Neural cell (in vitro differentiated cells): ENCODE measurements at regions not wholly inside any gene's neighbourhood (a gene's known extent, or its start where the extent isn't known, plus 50 kb on each side); places are given as distances from the start of the nearest gene placed in this dataset.

ENCODE experiments used
- H2AFZ ChIP-seq: fragments of 200-600, 300-800 bp; sonication (generic), shearing (Covaris generic); 2 replicates; pipeline ENCODE4 v1.6.0; 2014; ENCODE audit warnings: low read depth, mild to moderate bottlenecking, antibody characterized with exemption, low read length, moderate library complexity
- H3F3A ChIP-seq: fragments of 200-600 bp; shearing (Covaris generic); 2 replicates; pipeline ENCODE4 v1.6.1; 2016; ENCODE audit warnings: mild to moderate bottlenecking, moderate library complexity, mixed read lengths, antibody characterized with exemption, low read length; ENCODE audit not compliant: insufficient read depth, poor library complexity, severe bottlenecking
- H3K27ac ChIP-seq: fragments of 200-600, 300-800 bp; sonication (generic), shearing (Covaris generic); 2 replicates; pipeline ENCODE4 v1.5.1; 2014; ENCODE audit warnings: mild to moderate bottlenecking, low read length, moderate library complexity
- H3K27me3 ChIP-seq: fragments of 300-800, 200-600 bp; sonication (generic), shearing (Covaris generic); 2 replicates; pipeline ENCODE4 v1.6.0; 2014; ENCODE audit warnings: mild to moderate bottlenecking, low read depth, low read length, moderate library complexity; ENCODE audit not compliant: insufficient read depth
- H3K36me3 ChIP-seq: fragments of 300-800, 200-600 bp; sonication (generic), shearing (Covaris generic); 2 replicates; pipeline ENCODE4 v1.5.1; 2014; ENCODE audit warnings: mild to moderate bottlenecking, antibody characterized with exemption, low read length, moderate library complexity; ENCODE audit not compliant: insufficient read depth
- H3K4me2 ChIP-seq: fragments of 300-800, 200-600 bp; sonication (generic), shearing (Covaris generic); 2 replicates; pipeline ENCODE4 v1.6.0; 2014; ENCODE audit warnings: mild to moderate bottlenecking, low read length
- H3K4me3 ChIP-seq: fragments of 300-800, 200-600 bp; sonication (generic), shearing (Covaris generic); 2 replicates; pipeline ENCODE4 v1.5.1; 2014; ENCODE audit warnings: mild to moderate bottlenecking, low read length, moderate library complexity
- H3K79me2 ChIP-seq: fragments of 200-600 bp; shearing (Covaris generic); replicated peaks from 2 replicates; pipeline ENCODE4 v1.6.0; 2014; ENCODE audit warnings: mild to moderate bottlenecking, low read length, moderate library complexity; ENCODE audit not compliant: insufficient read depth
- H3K9ac ChIP-seq: fragments of 300-800, 200-600 bp; sonication (generic), shearing (Covaris generic); 2 replicates; pipeline ENCODE4 v1.6.1; 2016; ENCODE audit warnings: mild to moderate bottlenecking, low read length, mixed read lengths
- H3K9me2 ChIP-seq: fragments of 200-600 bp; shearing (Covaris generic); 2 replicates; pipeline ENCODE4 v1.6.1; 2016; ENCODE audit warnings: mild to moderate bottlenecking, low read length, mixed read lengths; ENCODE audit not compliant: insufficient read depth
- H3K9me3 ChIP-seq: fragments of 200-600, 300-800 bp; sonication (generic), shearing (Covaris generic); 2 replicates; pipeline ENCODE4 v1.6.1; 2016; ENCODE audit warnings: mild to moderate bottlenecking, mixed run types, low read length, moderate library complexity, mixed read lengths
- H4K20me1 ChIP-seq: fragments of 200-600 bp; shearing (Covaris generic); 2 replicates; pipeline ENCODE4 v1.6.1; 2016; ENCODE audit warnings: mild to moderate bottlenecking, mixed run types; ENCODE audit not compliant: insufficient read depth
- EP300 ChIP-seq: fragments of 450-650 bp; conservative IDR thresholded peaks from 2 replicates; pipeline ENCODE4 v1.6.1; 2014; ENCODE audit warnings: antibody characterized with exemption, mild to moderate bottlenecking, moderate library complexity; ENCODE audit not compliant: poor library complexity, severe bottlenecking
- EZH2 ChIP-seq: fragments of 200-600, 300-800 bp; shearing (Covaris generic), sonication (generic); IDR thresholded peaks from 2 replicates; pipeline ENCODE4 v1.6.1; 2014; ENCODE audit warnings: antibody characterized with exemption, low read length, borderline replicate concordance, mild to moderate bottlenecking; ENCODE audit not compliant: insufficient read depth, poor library complexity, severe bottlenecking
- MXI1 ChIP-seq: fragments of 450-650 bp; conservative IDR thresholded peaks from 2 replicates; pipeline ENCODE4 v1.6.1; 2014; ENCODE audit warnings: antibody characterized with exemption, mild to moderate bottlenecking; ENCODE audit not compliant: poor library complexity, severe bottlenecking
- POLR2AphosphoS5 ChIP-seq: IDR thresholded peaks from 2 replicates; pipeline ENCODE4 v1.6.1; 2012
- RAD21 ChIP-seq: fragments of 450-650 bp; conservative IDR thresholded peaks from 2 replicates; pipeline ENCODE4 v1.6.1; 2014; ENCODE audit warnings: antibody characterized with exemption, mild to moderate bottlenecking, moderate library complexity
- SMC3 ChIP-seq: fragments of 450-650 bp; conservative IDR thresholded peaks from 2 replicates; pipeline ENCODE4 v1.6.1; 2014; ENCODE audit warnings: antibody characterized with exemption, mild to moderate bottlenecking, moderate library complexity; ENCODE audit not compliant: poor library complexity
- TAF1 ChIP-seq: IDR thresholded peaks from 2 replicates; pipeline ENCODE4 v1.6.1; 2012; ENCODE audit warnings: low read depth
- TF ChIP-seq, protein P1 (sequence below): fragments of 450-650 bp; IDR thresholded peaks from 2 replicates; pipeline ENCODE4 v1.5.1; 2014; ENCODE audit warnings: antibody characterized with exemption, mild to moderate bottlenecking, moderate library complexity; ENCODE audit not compliant: poor library complexity, severe bottlenecking
- TF ChIP-seq, protein P2 (sequence below): IDR thresholded peaks from 2 replicates; pipeline ENCODE4 v1.6.1; 2012; ENCODE audit warnings: borderline replicate concordance

DNA sequence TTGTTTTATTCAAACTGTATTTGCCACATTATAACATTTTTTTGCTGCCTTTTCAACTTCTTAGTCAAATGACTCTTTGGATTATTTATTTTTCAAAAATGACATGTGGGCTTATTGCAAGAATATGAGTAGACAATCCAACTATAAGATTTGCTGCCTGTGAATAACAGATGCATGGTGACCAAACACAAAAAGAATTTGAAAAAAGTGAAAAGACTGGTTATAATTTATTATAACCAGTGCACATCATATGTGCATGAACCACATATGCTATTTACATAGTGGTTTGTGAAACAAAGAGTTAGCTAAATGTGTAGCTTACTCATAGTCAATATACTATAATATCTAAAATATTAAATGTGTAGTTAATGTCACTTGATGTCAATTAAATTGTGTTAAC, 2086.8 kb downstream of the ARAP2 start:
- H3K36me3 ChIP-seq = no peaks in the 10 kb centered on the region
- H3K9me2 ChIP-seq = no peaks in the 10 kb centered on the region
- TF ChIP-seq EZH2 = no peak
- TF ChIP-seq, protein P1, sequence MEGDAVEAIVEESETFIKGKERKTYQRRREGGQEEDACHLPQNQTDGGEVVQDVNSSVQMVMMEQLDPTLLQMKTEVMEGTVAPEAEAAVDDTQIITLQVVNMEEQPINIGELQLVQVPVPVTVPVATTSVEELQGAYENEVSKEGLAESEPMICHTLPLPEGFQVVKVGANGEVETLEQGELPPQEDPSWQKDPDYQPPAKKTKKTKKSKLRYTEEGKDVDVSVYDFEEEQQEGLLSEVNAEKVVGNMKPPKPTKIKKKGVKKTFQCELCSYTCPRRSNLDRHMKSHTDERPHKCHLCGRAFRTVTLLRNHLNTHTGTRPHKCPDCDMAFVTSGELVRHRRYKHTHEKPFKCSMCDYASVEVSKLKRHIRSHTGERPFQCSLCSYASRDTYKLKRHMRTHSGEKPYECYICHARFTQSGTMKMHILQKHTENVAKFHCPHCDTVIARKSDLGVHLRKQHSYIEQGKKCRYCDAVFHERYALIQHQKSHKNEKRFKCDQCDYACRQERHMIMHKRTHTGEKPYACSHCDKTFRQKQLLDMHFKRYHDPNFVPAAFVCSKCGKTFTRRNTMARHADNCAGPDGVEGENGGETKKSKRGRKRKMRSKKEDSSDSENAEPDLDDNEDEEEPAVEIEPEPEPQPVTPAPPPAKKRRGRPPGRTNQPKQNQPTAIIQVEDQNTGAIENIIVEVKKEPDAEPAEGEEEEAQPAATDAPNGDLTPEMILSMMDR = no peak
- TF ChIP-seq RAD21 = no peak
- TF ChIP-seq MXI1 = no peak
- TF ChIP-seq POLR2AphosphoS5 = no peak
- TF ChIP-seq EP300 = no peak
- TF ChIP-seq, protein P2, sequence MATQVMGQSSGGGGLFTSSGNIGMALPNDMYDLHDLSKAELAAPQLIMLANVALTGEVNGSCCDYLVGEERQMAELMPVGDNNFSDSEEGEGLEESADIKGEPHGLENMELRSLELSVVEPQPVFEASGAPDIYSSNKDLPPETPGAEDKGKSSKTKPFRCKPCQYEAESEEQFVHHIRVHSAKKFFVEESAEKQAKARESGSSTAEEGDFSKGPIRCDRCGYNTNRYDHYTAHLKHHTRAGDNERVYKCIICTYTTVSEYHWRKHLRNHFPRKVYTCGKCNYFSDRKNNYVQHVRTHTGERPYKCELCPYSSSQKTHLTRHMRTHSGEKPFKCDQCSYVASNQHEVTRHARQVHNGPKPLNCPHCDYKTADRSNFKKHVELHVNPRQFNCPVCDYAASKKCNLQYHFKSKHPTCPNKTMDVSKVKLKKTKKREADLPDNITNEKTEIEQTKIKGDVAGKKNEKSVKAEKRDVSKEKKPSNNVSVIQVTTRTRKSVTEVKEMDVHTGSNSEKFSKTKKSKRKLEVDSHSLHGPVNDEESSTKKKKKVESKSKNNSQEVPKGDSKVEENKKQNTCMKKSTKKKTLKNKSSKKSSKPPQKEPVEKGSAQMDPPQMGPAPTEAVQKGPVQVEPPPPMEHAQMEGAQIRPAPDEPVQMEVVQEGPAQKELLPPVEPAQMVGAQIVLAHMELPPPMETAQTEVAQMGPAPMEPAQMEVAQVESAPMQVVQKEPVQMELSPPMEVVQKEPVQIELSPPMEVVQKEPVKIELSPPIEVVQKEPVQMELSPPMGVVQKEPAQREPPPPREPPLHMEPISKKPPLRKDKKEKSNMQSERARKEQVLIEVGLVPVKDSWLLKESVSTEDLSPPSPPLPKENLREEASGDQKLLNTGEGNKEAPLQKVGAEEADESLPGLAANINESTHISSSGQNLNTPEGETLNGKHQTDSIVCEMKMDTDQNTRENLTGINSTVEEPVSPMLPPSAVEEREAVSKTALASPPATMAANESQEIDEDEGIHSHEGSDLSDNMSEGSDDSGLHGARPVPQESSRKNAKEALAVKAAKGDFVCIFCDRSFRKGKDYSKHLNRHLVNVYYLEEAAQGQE = no peak
- TF ChIP-seq TAF1 = no peak
- no peak for TF ChIP-seq SMC3
- no peaks in the 10 kb centered on the region for H3K79me2 ChIP-seq
- no peak overlapping the region for H3K9ac ChIP-seq
- no peaks in the 10 kb centered on the region for H4K20me1 ChIP-seq
- H3K27ac ChIP-seq = no peak overlapping the region
- no peak overlapping the region for H3K4me3 ChIP-seq
- H2AFZ ChIP-seq = no peak overlapping the region
- no peaks in the 10 kb centered on the region for H3F3A ChIP-seq
- no peaks in the 10 kb centered on the region for H3K27me3 ChIP-seq
- no peak overlapping the region for H3K4me2 ChIP-seq
- H3K9me3 ChIP-seq = no peaks in the 10 kb centered on the region

DNA sequence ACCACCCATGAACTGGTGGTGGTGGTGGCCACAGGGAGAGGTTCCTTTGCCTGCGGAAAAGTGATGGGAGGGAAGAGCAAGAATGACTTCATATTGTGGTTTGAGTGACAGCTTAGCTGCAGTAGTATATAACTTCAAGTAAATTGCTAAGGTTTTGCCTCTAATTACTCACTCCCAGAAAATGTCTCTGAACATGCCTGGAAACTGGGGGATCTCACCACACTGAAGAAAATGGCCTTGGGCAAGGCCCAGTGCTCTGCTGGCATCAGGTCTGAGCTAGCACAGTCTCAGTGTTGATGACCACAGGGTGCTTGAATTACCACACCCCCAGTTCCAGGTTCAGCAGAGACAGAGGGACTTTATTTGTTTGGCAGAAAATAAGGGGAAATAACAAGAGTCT, 2085.4 kb downstream of the ARAP2 start:
- Histone ChIP-seq H3K9ac (no peak overlapping the region), H3K27me3 (no peaks in the 10 kb centered on the region), H3K79me2 (no peaks in the 10 kb centered on the region), H3K4me3 (no peak overlapping the region), H4K20me1 (no peaks in the 10 kb centered on the region), H3K4me2 (no peak overlapping the region), H3K27ac (no peak overlapping the region), H3K36me3 (no peaks in the 10 kb centered on the region), H2AFZ (no peak overlapping the region), H3K9me2 (no peaks in the 10 kb centered on the region), H3K9me3 (no peaks in the 10 kb centered on the region), H3F3A (no peaks in the 10 kb centered on the region)
- TF ChIP-seq EP300 (no peak), SMC3 (no peak), EZH2 (no peak), TAF1 (no peak), RAD21 (no peak), POLR2AphosphoS5 (no peak), MXI1 (no peak)
- TF ChIP-seq, protein P2 = no peak
- TF ChIP-seq, protein P1 = no peak
